AG09309 (cell line): ENCODE measurements at regions not wholly inside any gene's neighbourhood (a gene's known extent, or its start where the extent isn't known, plus 50 kb on each side); places are given as distances from the start of the nearest gene placed in this dataset.

ENCODE experiments used
- DNase-seq: peaks from one replicate; pipeline ENCODE4 v3.0.0-alpha.2; 2010; ENCODE audit warnings: low read depth
- H3K4me3 ChIP-seq: 2 replicates; pipeline ENCODE4 v1.5.1; 2011; ENCODE audit warnings: mild to moderate bottlenecking, low read depth, low read length, moderate library complexity; ENCODE audit not compliant: control insufficient read depth
- CTCF ChIP-seq: IDR thresholded peaks from 2 replicates; pipeline ENCODE4 v1.5.1; 2011; ENCODE audit warnings: mild to moderate bottlenecking, low read depth, low read length, inconsistent platforms; ENCODE audit not compliant: insufficient read depth, control insufficient read depth; ENCODE audit errors: missing control alignments

- DNase-seq = peak; percentile 79
- H3K4me3 ChIP-seq = no peak overlapping the region
- TF ChIP-seq CTCF = no peak
Observed at GRCh38 chrX:116272322-116272721, 101.8 kb downstream of the AGTR2 start.

- H3K4me3 ChIP-seq = no peak overlapping the region
- TF ChIP-seq CTCF = no peak
- no peak for DNase-seq
Observed at GRCh38 chrX:116272861-116273260, 102.3 kb downstream of the AGTR2 start.

- no peak for TF ChIP-seq CTCF
Observed at GRCh38 chrX:116276261-116276660, 105.7 kb downstream of the AGTR2 start.

GRCh38 chrX:116277351-116278225 is 107.0 kb downstream of the AGTR2 start:
- no peak overlapping the region for H3K4me3 ChIP-seq
- no peak for TF ChIP-seq CTCF
- no peak for DNase-seq

More at GRCh38 chrX:116276261-116276660, 105.7 kb downstream of the AGTR2 start:
- H3K4me3 ChIP-seq = no peak overlapping the region
- no peak for DNase-seq

- H3K4me3 ChIP-seq = no peak overlapping the region
- no peak for DNase-seq
- no peak for TF ChIP-seq CTCF
Observed at GRCh38 chrX:116278826-116279225, 108.3 kb downstream of the AGTR2 start.

GRCh38 chrX:116281106-116281505 is 110.6 kb downstream of the AGTR2 start:
- DNase-seq = no peak
- TF ChIP-seq CTCF = no peak

More at GRCh38 chrX:116281106-116281505, 110.6 kb downstream of the AGTR2 start:
- no peak overlapping the region for H3K4me3 ChIP-seq
